ENCODE measurements at regions not wholly inside any gene's neighbourhood (a gene's known extent, or its start where the extent isn't known, plus 50 kb on each side); places are given as distances from the start of the nearest gene placed in this dataset.

DNA sequence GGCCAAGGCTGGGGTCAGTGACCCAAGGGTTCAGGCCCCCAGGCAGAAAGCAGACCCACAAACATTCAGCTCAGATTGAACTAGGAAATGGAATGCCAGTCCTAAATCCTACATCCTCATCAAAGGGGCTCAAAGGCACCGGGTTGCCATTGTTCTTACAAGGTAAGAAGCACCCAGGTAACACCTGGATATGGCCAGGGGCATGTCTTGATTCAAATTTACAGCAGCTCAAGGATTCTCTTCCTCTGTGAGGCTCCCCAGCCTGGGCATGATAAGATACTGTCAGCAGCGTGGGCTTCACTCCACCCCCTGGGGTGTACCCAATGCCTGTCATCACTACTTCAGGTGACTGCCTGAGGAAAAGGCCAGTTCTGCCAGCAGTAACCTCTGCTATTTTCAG is 92.1 kb upstream of the FSTL4 start:
- H3K27ac Mint-ChIP-seq = no peak overlapping the region
- H3K4me3 Mint-ChIP-seq = no peak overlapping the region
- peaks cover 0 to 6% of the 10 kb centered on the region in 2 donors for H3K36me3 Mint-ChIP-seq
- ATAC-seq (replicated peaks) (no peak), DNase-seq (no peak)
- peaks cover 6 to 8% of the 10 kb centered on the region in 2 donors for H3K27me3 Mint-ChIP-seq
- H3K9me3 Mint-ChIP-seq = peaks cover 3 to 4% of the 10 kb centered on the region in 2 donors
- peaks cover 0 to 3% of the 10 kb centered on the region in 2 donors for H3K4me1 Mint-ChIP-seq

DNA sequence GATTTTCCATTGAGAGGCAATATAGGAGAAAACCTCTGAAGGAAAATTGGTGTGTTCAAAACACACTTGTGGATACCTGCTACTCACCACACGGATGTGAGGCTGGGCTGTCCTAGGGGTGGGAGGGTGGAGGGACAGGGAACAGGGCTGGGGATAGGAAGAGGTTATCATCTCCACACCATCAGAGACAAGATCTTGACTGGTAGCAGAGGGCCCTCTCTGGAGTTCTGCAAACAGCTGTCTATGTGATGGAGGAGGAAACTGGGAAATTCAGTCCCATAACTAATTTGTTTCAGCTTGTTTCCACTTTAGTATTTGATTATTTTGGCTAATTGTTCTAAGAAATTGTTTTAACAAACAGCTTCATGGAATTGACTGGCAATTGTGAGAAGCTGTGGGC is 91.6 kb upstream of the FSTL4 start:
- DNase-seq (no peak), ATAC-seq (replicated peaks) (no peak)
- H3K4me3 Mint-ChIP-seq = no peak overlapping the region
- peaks cover 6 to 8% of the 10 kb centered on the region in 2 donors for H3K27me3 Mint-ChIP-seq
- H3K9me3 Mint-ChIP-seq = peaks cover 3 to 4% of the 10 kb centered on the region in 2 donors
- H3K4me1 Mint-ChIP-seq = peaks cover 0 to 3% of the 10 kb centered on the region in 2 donors
- H3K36me3 Mint-ChIP-seq = peaks cover 0 to 6% of the 10 kb centered on the region in 2 donors
- H3K27ac Mint-ChIP-seq = no peak overlapping the region

DNA sequence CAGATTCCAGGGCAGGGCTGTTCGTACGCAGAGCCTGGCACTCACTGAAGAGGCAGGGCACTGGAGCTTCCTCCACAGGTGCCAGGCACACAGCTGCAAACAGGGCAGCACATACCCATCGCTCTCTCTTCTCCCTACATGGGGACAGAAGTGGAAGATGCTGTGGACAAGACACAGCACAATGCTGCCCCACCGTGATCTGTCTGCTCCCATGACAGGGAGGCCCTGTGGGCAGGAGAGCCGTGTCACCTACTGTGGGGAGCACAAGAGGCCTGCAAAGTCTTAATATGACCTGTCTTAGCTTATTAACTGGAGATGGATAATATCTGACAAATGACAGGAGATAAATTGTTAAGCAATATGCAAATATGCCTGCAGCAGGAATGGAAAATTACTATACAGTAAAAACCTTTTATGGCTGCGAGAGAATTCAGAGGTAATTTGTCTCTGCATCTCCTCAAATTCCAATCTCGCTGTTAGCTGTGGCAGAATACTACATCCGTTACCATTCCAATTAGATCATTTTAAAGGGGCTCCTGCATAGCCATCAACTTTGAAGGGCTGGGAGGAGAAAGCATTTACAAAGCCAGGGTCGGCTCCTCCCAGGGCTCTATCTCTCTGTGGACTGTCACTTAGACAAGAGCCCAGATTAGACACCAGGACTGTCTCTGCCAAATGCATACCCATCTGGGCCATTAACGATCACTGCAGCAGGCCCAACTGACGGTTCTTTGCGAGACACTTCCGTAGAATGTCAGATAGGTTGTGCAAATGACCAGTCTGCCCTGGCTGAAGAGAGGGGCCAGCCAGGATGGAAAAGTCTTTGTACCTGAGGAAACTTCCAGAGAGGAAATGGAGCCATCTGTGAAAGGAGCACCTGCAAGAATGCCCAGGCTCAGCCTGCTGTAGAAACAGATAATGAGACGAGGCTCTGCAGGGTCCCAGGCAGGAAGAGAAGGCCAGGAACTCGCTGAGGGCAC is 90.7 kb upstream of the FSTL4 start:
- H3K36me3 Mint-ChIP-seq = peaks cover 0 to 6% of the 10 kb centered on the region in 2 donors
- H3K27me3 Mint-ChIP-seq = peaks cover 6 to 8% of the 10 kb centered on the region in 2 donors
- no peak for DNase-seq
- no peak for ATAC-seq (replicated peaks)
- H3K4me1 Mint-ChIP-seq = peaks cover 2 to 4% of the 10 kb centered on the region in 2 donors
- no peak overlapping the region for H3K27ac Mint-ChIP-seq
- no peak overlapping the region for H3K4me3 Mint-ChIP-seq
- H3K9me3 Mint-ChIP-seq = peaks cover 3 to 4% of the 10 kb centered on the region in 2 donors

DNA sequence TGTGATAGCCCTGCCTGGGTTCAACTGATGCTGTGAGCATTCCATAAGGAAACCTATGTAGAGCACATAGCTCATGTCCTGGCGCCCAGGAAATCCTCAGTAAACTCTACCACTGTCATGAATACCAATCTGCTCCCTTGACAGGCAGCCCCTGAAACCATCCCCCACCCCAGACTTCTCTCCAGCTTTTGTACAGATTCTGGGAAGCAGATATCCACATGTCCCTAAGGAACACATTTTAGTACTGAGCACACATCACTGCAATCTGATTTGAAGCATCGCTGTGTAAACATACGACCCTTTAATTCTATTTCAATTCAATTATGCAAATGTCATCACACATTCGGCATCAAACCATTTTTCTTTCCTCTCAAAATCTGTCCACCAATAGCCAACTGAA is 89.5 kb upstream of the FSTL4 start:
- Mint-ChIP-seq H3K4me1 (peaks cover 6 to 7% of the 10 kb centered on the region in 2 donors), H3K27ac (no peak overlapping the region), H3K4me3 (no peak overlapping the region), H3K27me3 (peaks cover 6 to 8% of the 10 kb centered on the region in 2 donors), H3K9me3 (peaks cover 3 to 4% of the 10 kb centered on the region in 2 donors), H3K36me3 (peaks cover 0 to 6% of the 10 kb centered on the region in 2 donors)
- ATAC-seq (replicated peaks) (no peak), DNase-seq (no peak)

- DNase-seq = no peak
- Mint-ChIP-seq H3K9me3 (peaks cover 3 to 4% of the 10 kb centered on the region in 2 donors), H3K4me3 (no peak overlapping the region), H3K27me3 (peaks cover 13 to 17% of the 10 kb centered on the region in 2 donors), H3K4me1 (peaks cover 6 to 11% of the 10 kb centered on the region in 2 donors), H3K27ac (no peak overlapping the region), H3K36me3 (peaks cover 0 to 6% of the 10 kb centered on the region in 2 donors)
- ATAC-seq (replicated peaks) = no peak
Observed at GRCh38 chr5:133700251-133700650, 87.9 kb upstream of the FSTL4 start.

GRCh38 chr5:133698646-133699526 is 86.5 kb upstream of the FSTL4 start:
- Mint-ChIP-seq H3K9me3 (peaks cover 3 to 4% of the 10 kb centered on the region in 2 donors), H3K27ac (no peak overlapping the region), H3K27me3 (peaks cover 13 to 17% of the 10 kb centered on the region in 2 donors), H3K4me3 (no peak overlapping the region), H3K4me1 (peaks cover 10 to 18% of the 10 kb centered on the region in 2 donors), H3K36me3 (peaks cover 0 to 6% of the 10 kb centered on the region in 2 donors)
- ATAC-seq (replicated peaks) (peak; percentile 57 to 82), DNase-seq (no peak)

GRCh38 chr5:133698259-133698554 is 85.9 kb upstream of the FSTL4 start:
- Mint-ChIP-seq H3K36me3 (peaks cover 0 to 6% of the 10 kb centered on the region in 2 donors), H3K4me3 (no peak overlapping the region), H3K27me3 (peaks cover 13 to 17% of the 10 kb centered on the region in 2 donors), H3K4me1 (peaks cover 10 to 18% of the 10 kb centered on the region in 2 donors), H3K27ac (no peak overlapping the region), H3K9me3 (peaks cover 3 to 4% of the 10 kb centered on the region in 2 donors)
- DNase-seq = no peak
- peak; percentile 3 to 6 for ATAC-seq (replicated peaks)

GRCh38 chr5:133697536-133698258 is 85.4 kb upstream of the FSTL4 start:
- H3K27ac Mint-ChIP-seq = peak overlapping the region; percentile 26
- peaks cover 10 to 18% of the 10 kb centered on the region in 2 donors for H3K4me1 Mint-ChIP-seq
- H3K36me3 Mint-ChIP-seq = peaks cover 0 to 6% of the 10 kb centered on the region in 2 donors
- DNase-seq = no peak
- ATAC-seq (replicated peaks) = peak; percentile 54
- H3K9me3 Mint-ChIP-seq = peaks cover 3 to 4% of the 10 kb centered on the region in 2 donors
- peaks cover 14 to 17% of the 10 kb centered on the region in 2 donors for H3K27me3 Mint-ChIP-seq
- no peak overlapping the region for H3K4me3 Mint-ChIP-seq

- Mint-ChIP-seq H3K4me3 (no peak overlapping the region), H3K9me3 (peaks cover 3 to 4% of the 10 kb centered on the region in 2 donors), H3K4me1 (peaks cover 13 to 18% of the 10 kb centered on the region in 2 donors), H3K27ac (no peak overlapping the region), H3K36me3 (peaks cover 0 to 6% of the 10 kb centered on the region in 2 donors), H3K27me3 (peaks cover 17% of the 10 kb centered on the region in 2 donors)
- ATAC-seq (replicated peaks) = no peak
- DNase-seq = no peak
Observed at GRCh38 chr5:133696782-133697507, 84.6 kb upstream of the FSTL4 start.

DNA sequence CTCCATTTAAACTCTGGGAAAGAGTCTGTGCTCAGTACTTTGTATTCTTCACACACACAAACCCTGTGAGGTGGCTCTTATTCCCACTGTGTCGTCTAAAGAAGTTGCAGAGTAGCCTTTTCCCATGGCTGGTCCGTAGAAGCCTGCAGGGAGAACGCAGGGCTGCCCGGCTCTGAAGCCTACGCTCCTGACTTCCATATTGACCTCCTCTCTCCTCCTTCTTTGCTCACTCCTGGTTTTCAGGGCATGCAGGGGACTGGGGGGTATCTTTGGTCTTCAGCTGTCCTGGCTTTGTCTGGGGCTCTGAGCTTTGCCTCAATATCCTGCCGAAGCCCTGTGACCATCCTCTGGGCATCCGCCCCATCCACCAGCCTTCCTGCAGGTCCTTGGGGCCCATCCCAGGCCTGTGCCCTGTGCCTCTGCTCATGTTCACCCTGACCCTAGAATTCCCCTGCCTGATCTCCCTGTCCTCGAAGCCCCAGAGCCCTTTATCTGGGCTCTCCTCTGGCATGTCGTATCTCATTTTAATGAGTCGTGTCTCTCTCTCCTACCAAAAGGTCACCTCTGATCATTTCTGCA is 83.8 kb upstream of the FSTL4 start:
- peaks cover 3 to 4% of the 10 kb centered on the region in 2 donors for H3K9me3 Mint-ChIP-seq
- peaks cover 13 to 18% of the 10 kb centered on the region in 2 donors for H3K4me1 Mint-ChIP-seq
- H3K27ac Mint-ChIP-seq = peak overlapping the region; percentile 56
- ATAC-seq (replicated peaks) (no peak), DNase-seq (no peak)
- H3K4me3 Mint-ChIP-seq = no peak overlapping the region
- H3K27me3 Mint-ChIP-seq = peaks cover 17 to 24% of the 10 kb centered on the region in 2 donors
- peaks cover 0 to 6% of the 10 kb centered on the region in 2 donors for H3K36me3 Mint-ChIP-seq

DNA sequence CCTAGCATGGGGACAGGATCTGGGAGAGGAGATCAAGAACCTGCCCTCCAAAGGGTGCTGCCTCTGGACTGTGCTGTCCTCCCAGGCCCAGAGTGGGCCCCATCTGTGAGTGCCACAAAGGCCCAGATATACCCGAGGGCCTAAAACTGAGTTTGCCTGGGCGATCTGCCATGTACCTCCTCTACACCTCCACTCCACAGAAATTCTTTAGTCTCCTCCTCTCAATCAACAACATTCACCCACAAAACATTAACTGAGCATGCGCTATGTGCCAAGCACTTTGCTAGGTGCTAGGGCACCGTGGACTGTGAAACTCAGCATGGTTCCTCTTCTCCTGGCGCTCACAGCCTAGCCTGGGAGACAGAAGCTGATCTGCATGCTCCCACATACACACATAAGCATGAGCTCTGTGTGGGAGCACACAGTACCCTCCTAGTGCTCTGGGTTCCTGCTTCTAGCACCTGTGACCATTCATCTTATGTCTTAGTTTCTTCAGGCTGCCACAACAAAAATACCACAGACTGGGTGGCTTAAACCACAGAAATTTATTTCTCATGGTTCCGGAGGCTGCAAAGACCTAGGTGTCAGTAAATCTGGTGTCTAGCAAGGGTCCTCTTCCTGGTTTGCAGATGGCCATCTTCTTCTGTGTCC is 82.0 kb upstream of the FSTL4 start:
- no peak overlapping the region for H3K27ac Mint-ChIP-seq
- ATAC-seq (replicated peaks) (peak; percentile 31 to 52), DNase-seq (no peak)
- H3K4me3 Mint-ChIP-seq = no peak overlapping the region
- no peaks in the 10 kb centered on the region for H3K9me3 Mint-ChIP-seq
- H3K36me3 Mint-ChIP-seq = no peaks in the 10 kb centered on the region
- peaks cover 20 to 28% of the 10 kb centered on the region in 2 donors for H3K27me3 Mint-ChIP-seq
- peaks cover 10 to 18% of the 10 kb centered on the region in 2 donors for H3K4me1 Mint-ChIP-seq

DNA sequence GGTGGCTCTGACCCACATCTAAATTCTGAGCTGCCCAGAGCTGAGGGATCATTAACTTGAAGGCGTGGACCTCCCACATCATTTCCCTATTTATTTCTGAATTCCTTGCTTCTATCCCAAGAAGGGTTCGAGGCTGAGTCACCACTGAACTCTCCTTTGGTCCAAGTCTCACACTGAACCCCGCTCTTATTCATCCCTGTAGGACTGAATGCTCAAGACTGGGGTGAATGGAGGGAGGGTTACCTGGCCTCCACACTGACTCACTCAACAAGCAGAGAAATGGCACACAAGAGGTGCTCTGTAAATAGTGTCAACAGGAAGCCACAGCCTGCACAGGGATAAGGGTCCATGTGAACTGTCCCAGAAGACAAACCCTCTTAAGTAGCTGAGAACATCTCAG is 79.1 kb upstream of the FSTL4 start:
- Mint-ChIP-seq H3K9me3 (no peaks in the 10 kb centered on the region), H3K4me1 (peaks cover 7 to 8% of the 10 kb centered on the region in 2 donors), H3K36me3 (no peaks in the 10 kb centered on the region), H3K27me3 (peaks cover 34 to 42% of the 10 kb centered on the region in 2 donors), H3K27ac (no peak overlapping the region), H3K4me3 (no peak overlapping the region)
- DNase-seq = no peak
- ATAC-seq (replicated peaks) = no peak
